ENCODE measurements at regions not wholly inside any gene's neighbourhood (a gene's known extent, or its start where the extent isn't known, plus 50 kb on each side); places are given as distances from the start of the nearest gene placed in this dataset.

- H3K4me3 ChIP-seq (replicated peaks in 1 of 3; ENCODE audit: low read depth in 2 of 3, low read length in 3 of 3) = no peak overlapping the region
- no peaks in the 10 kb centered on the region for H3K79me2 ChIP-seq (ENCODE audit: insufficient read depth, low read length)
- H3K9ac ChIP-seq (ENCODE audit: insufficient read depth, low read length, poor library complexity, severe bottlenecking) = no peak overlapping the region
- no peaks in the 10 kb centered on the region for H3K9me3 ChIP-seq (replicated peaks in 1 of 2; ENCODE audit: control insufficient read depth in 1 of 2, insufficient read depth in 1 of 2, low read length in 2 of 2)
- no peak overlapping the region for H3K27ac ChIP-seq (ENCODE audit: low read depth in 1 of 2, low read length in 2 of 2)
- H3K27me3 ChIP-seq (ENCODE audit: control insufficient read depth in 2 of 2, insufficient read depth in 2 of 2, low read length in 2 of 2) = no peaks in the 10 kb centered on the region
- no peaks in the 10 kb centered on the region for H3K4me1 ChIP-seq (ENCODE audit: control insufficient read depth in 1 of 2, insufficient read depth in 2 of 2, low read length in 2 of 2)
- no peaks in the 10 kb centered on the region for H3K4me1 Mint-ChIP-seq
- TF ChIP-seq CTCF (IDR thresholded peaks at IDR 0.05) = no peak
- H3K4me3 Mint-ChIP-seq = no peak overlapping the region
- H3K36me3 ChIP-seq (replicated peaks in 1 of 2; ENCODE audit: control insufficient read depth in 1 of 2, insufficient read depth in 2 of 2, low read length in 2 of 2) = no peaks in the 10 kb centered on the region
- DNase-seq = no peak
- H2AFZ ChIP-seq (ENCODE audit: insufficient read depth, low read depth, low read length, poor library complexity, severe bottlenecking) = no peak overlapping the region
- intact Hi-C loops (cut with micrococcal nuclease) = no loop called here
- H4K20me1 ChIP-seq (ENCODE audit: insufficient read depth, low read length) = no peaks in the 10 kb centered on the region
- H3K4me2 ChIP-seq (replicated peaks; ENCODE audit: extremely low read depth, low read length, poor library complexity, severe bottlenecking) = no peak overlapping the region
- no peaks in the 10 kb centered on the region for H3K27me3 Mint-ChIP-seq (ENCODE audit: low read depth in 3 of 3)
- H3K27ac Mint-ChIP-seq = no peak overlapping the region
- peaks cover 0 to 6% (median 3%) of the 10 kb centered on the region in 7 donors for H3K9me3 Mint-ChIP-seq
- H3K36me3 Mint-ChIP-seq = no peaks in the 10 kb centered on the region
These were observed 514.5 kb upstream of the SMIM31 start for GRCh38 chr4:164239433-164239832.

GRCh38 chr4:164239976-164240375 lies 514.0 kb upstream of the SMIM31 start:
- Mint-ChIP-seq H3K27me3 (ENCODE audit: low read depth in 3 of 3) (no peaks in the 10 kb centered on the region), H3K4me1 (no peaks in the 10 kb centered on the region), H3K4me3 (no peak overlapping the region), H3K36me3 (no peaks in the 10 kb centered on the region), H3K27ac (no peak overlapping the region), H3K9me3 (peaks cover 0 to 6% (median 3%) of the 10 kb centered on the region in 7 donors)
- Histone ChIP-seq H3K4me1 (ENCODE audit: control insufficient read depth in 1 of 2, insufficient read depth in 2 of 2, low read length in 2 of 2) (no peaks in the 10 kb centered on the region), H3K27ac (ENCODE audit: low read depth in 1 of 2, low read length in 2 of 2) (no peak overlapping the region), H3K9me3 (replicated peaks in 1 of 2; ENCODE audit: control insufficient read depth in 1 of 2, insufficient read depth in 1 of 2, low read length in 2 of 2) (no peaks in the 10 kb centered on the region), H3K27me3 (ENCODE audit: control insufficient read depth in 2 of 2, insufficient read depth in 2 of 2, low read length in 2 of 2) (no peaks in the 10 kb centered on the region), H3K36me3 (replicated peaks in 1 of 2; ENCODE audit: control insufficient read depth in 1 of 2, insufficient read depth in 2 of 2, low read length in 2 of 2) (no peaks in the 10 kb centered on the region), H3K9ac (ENCODE audit: insufficient read depth, low read length, poor library complexity, severe bottlenecking) (no peak overlapping the region), H3K4me3 (replicated peaks in 1 of 3; ENCODE audit: low read depth in 2 of 3, low read length in 3 of 3) (no peak overlapping the region), H4K20me1 (ENCODE audit: insufficient read depth, low read length) (no peaks in the 10 kb centered on the region), H3K79me2 (ENCODE audit: insufficient read depth, low read length) (no peaks in the 10 kb centered on the region), H2AFZ (ENCODE audit: insufficient read depth, low read depth, low read length, poor library complexity, severe bottlenecking) (no peak overlapping the region), H3K4me2 (replicated peaks; ENCODE audit: extremely low read depth, low read length, poor library complexity, severe bottlenecking) (no peak overlapping the region)
- DNase-seq = no peak
- no peak for TF ChIP-seq CTCF (IDR thresholded peaks at IDR 0.05)
- intact Hi-C loops (cut with micrococcal nuclease) = no loop called here
- no CpG with 5 or more reads among the region's 3 CpGs for WGBS (ENCODE audit: insufficient coverage)

Measured in CD14-positive monocyte (primary cell).